DND-41 (cell line): ENCODE measurements at regions not wholly inside any gene's neighbourhood (a gene's known extent, or its start where the extent isn't known, plus 50 kb on each side); places are given as distances from the start of the nearest gene placed in this dataset.

Experiments used
- CTCF ChIP-seq: IDR thresholded peaks from 2 replicates; pipeline ENCODE4 v1.5.1; 2012; ENCODE audit warnings: borderline replicate concordance, low read length, moderate library complexity, mild to moderate bottlenecking; ENCODE audit not compliant: poor library complexity, severe bottlenecking; ENCODE audit errors: extremely low read depth
- EZH2 ChIP-seq: IDR thresholded peaks from 3 replicates; pipeline ENCODE4 v1.6.1; 2012; ENCODE audit warnings: borderline replicate concordance, low read depth, mild to moderate bottlenecking, moderate library complexity, low read length, inconsistent platforms; ENCODE audit not compliant: severe bottlenecking

- no peak for TF ChIP-seq CTCF
- TF ChIP-seq EZH2: no peak
These were observed 341.2 kb upstream of the MYT1L start for GRCh38 chr2:2672249-2672648.
